AG09309 (cell line): ENCODE measurements at regions not wholly inside any gene's neighbourhood (a gene's known extent, or its start where the extent isn't known, plus 50 kb on each side); places are given as distances from the start of the nearest gene placed in this dataset.

Source experiments
- DNase-seq: peaks from one replicate; pipeline ENCODE4 v3.0.0-alpha.2; 2010; ENCODE audit warnings: low read depth
- H3K4me3 ChIP-seq: 2 replicates; pipeline ENCODE4 v1.5.1; 2011; ENCODE audit warnings: mild to moderate bottlenecking, low read depth, low read length, moderate library complexity; ENCODE audit not compliant: control insufficient read depth
- CTCF ChIP-seq: IDR thresholded peaks from 2 replicates; pipeline ENCODE4 v1.5.1; 2011; ENCODE audit warnings: mild to moderate bottlenecking, low read depth, low read length, inconsistent platforms; ENCODE audit not compliant: insufficient read depth, control insufficient read depth; ENCODE audit errors: missing control alignments

- no peak overlapping the region for H3K4me3 ChIP-seq
- no peak for DNase-seq
- TF ChIP-seq CTCF: no peak
Measured at GRCh38 chr13:44240611-44241145, 132.9 kb upstream of the SERP2 start.

GRCh38 chr13:44241638-44242037 is 132.0 kb upstream of the SERP2 start:
- TF ChIP-seq CTCF: no peak
- DNase-seq: no peak
- no peak overlapping the region for H3K4me3 ChIP-seq

- DNase-seq: no peak
- H3K4me3 ChIP-seq: no peak overlapping the region
- TF ChIP-seq CTCF: no peak
Measured at GRCh38 chr13:44242766-44243165, 130.9 kb upstream of the SERP2 start.

- TF ChIP-seq CTCF: peak; percentile 33
- DNase-seq: no peak
Measured at GRCh38 chr13:44243198-44243857, 130.3 kb upstream of the SERP2 start.

GRCh38 chr13:44244288-44244687 is 129.3 kb upstream of the SERP2 start:
- no peak for TF ChIP-seq CTCF
- DNase-seq: peak; percentile 47
- H3K4me3 ChIP-seq: no peak overlapping the region

More at GRCh38 chr13:44243198-44243857, 130.3 kb upstream of the SERP2 start:
- H3K4me3 ChIP-seq: no peak overlapping the region

- no peak for TF ChIP-seq CTCF
- no peak overlapping the region for H3K4me3 ChIP-seq
- peak; percentile 64 for DNase-seq
Measured at GRCh38 chr13:44249431-44249836, 124.2 kb upstream of the SERP2 start.

GRCh38 chr13:44252938-44253337 is 120.7 kb upstream of the SERP2 start:
- TF ChIP-seq CTCF: no peak
- H3K4me3 ChIP-seq: no peak overlapping the region
- DNase-seq: no peak
